ENCODE measurements at regions not wholly inside any gene's neighbourhood (a gene's known extent, or its start where the extent isn't known, plus 50 kb on each side); places are given as distances from the start of the nearest gene placed in this dataset.
"Not testable (repeated sequence)": the region's sequence is repeated elsewhere in the genome, so short reads cannot be mapped to it uniquely, and the experiment has no call there.

- no peak for DNase-seq
Measured at GRCh38 chrX:137646472-137646871, 80.5 kb downstream of the ZIC3 start.

GRCh38 chrX:137651647-137652046, 85.7 kb downstream of the ZIC3 start:
- no peak for DNase-seq

GRCh38 chrX:137652086-137652485, 86.2 kb downstream of the ZIC3 start:
- DNase-seq = no peak

- no peak for DNase-seq
Measured at GRCh38 chrX:137654481-137654880, 88.6 kb downstream of the ZIC3 start.

- DNase-seq = no peak
Measured at GRCh38 chrX:137667776-137668175, 101.8 kb downstream of the ZIC3 start.

- DNase-seq = no peak
Measured at GRCh38 chrX:137684591-137684990, 118.7 kb downstream of the ZIC3 start.

- DNase-seq = no peak
Measured at GRCh38 chrX:137695417-137695816, 129.5 kb downstream of the ZIC3 start.

GRCh38 chrX:137707348-137707747, 141.4 kb downstream of the ZIC3 start:
- DNase-seq = no peak

- DNase-seq = no peak
Measured at GRCh38 chrX:137742846-137743245, 176.9 kb downstream of the ZIC3 start.

GRCh38 chrX:137743414-137743813, 177.5 kb downstream of the ZIC3 start:
- no peak for DNase-seq

- no peak for DNase-seq
Measured at GRCh38 chrX:137746289-137746688, 180.4 kb downstream of the ZIC3 start.

GRCh38 chrX:137747244-137748043, 181.5 kb downstream of the ZIC3 start:
- DNase-seq = no peak

- no peak for DNase-seq
Measured at GRCh38 chrX:137748827-137749226, 182.9 kb downstream of the ZIC3 start.

GRCh38 chrX:137749246-137749645, 183.3 kb downstream of the ZIC3 start:
- DNase-seq = no peak

GRCh38 chrX:137771537-137771936, 205.6 kb downstream of the ZIC3 start:
- no peak for DNase-seq

GRCh38 chrX:137792214-137792613, 226.3 kb downstream of the ZIC3 start:
- no peak for DNase-seq

- DNase-seq = not testable (repeated sequence)
Measured at GRCh38 chrX:137797926-137798325, 232.0 kb downstream of the ZIC3 start.

GRCh38 chrX:137823257-137823656, 257.3 kb downstream of the ZIC3 start:
- no peak for DNase-seq

GRCh38 chrX:137847376-137847775, 281.4 kb downstream of the ZIC3 start:
- DNase-seq = no peak

GRCh38 chrX:137848266-137848905, 282.5 kb downstream of the ZIC3 start:
- no peak for DNase-seq

GRCh38 chrX:137852502-137852901, 286.6 kb downstream of the ZIC3 start:
- no peak for DNase-seq

GRCh38 chrX:137855490-137855889, 289.6 kb downstream of the ZIC3 start:
- no peak for DNase-seq

GRCh38 chrX:137858106-137858505, 292.2 kb downstream of the ZIC3 start:
- DNase-seq = no peak

GRCh38 chrX:137878401-137878800, 312.5 kb downstream of the ZIC3 start:
- DNase-seq = no peak

- no peak for DNase-seq
Measured at GRCh38 chrX:137882960-137883359, 317.0 kb downstream of the ZIC3 start.

All from right forelimb (tissue), 1 donor.